Spleen (tissue), 7 donors: ENCODE measurements at regions not wholly inside any gene's neighbourhood (a gene's known extent, or its start where the extent isn't known, plus 50 kb on each side); places are given as distances from the start of the nearest gene placed in this dataset.

Source experiments
- CTCF ChIP-seq, 11 experiments: fragments of 200-600 bp in 7 of 11; fragments of 450-650 bp in 4 of 11; sonication (generic) in 4 of 11; IDR thresholded peaks in 8 of 11; conservative IDR thresholded peaks in 3 of 11; 1 replicate in 7 of 11; 2 replicates in 4 of 11; pipeline versions ENCODE4 v1.4.0 to v1.8.0; 2016 to 2021; ENCODE audit warnings: antibody characterized with exemption in 11 of 11, inconsistent platforms in 4 of 11, mild to moderate bottlenecking in 1 of 11
- POLR2A ChIP-seq, 3 donors: fragments of 450-650 bp; IDR thresholded peaks; one replicate each; pipeline ENCODE4 v1.5.1; 2017; ENCODE audit warnings: antibody characterized with exemption in 3 of 3, mild to moderate bottlenecking in 1 of 3
- POLR2AphosphoS5 ChIP-seq, 3 donors: sonication (generic); formaldehyde crosslinking; IDR thresholded peaks; one replicate each; pipeline ENCODE4 v1.5.1; 2017; ENCODE audit warnings: antibody characterized with exemption in 3 of 3
- donor health status: DM: no; HTN: no; CAD: no; lungs with moderate emphysema.
- donor health status: DM: no; HTN: no; CAD: no.
- donor health status: DM: no; HTN: no; CAD: no.

GRCh38 chr15:29883126-29883525 lies 60.9 kb upstream of the TJP1 start:
- no peak for TF ChIP-seq CTCF (IDR thresholded peaks at IDR 0.05 in 8 of 11, conservative IDR thresholded peaks at IDR 0.05 in 3 of 11)
- TF ChIP-seq POLR2AphosphoS5 (IDR thresholded peaks at IDR 0.05): no peak
- no peak for TF ChIP-seq POLR2A (IDR thresholded peaks at IDR 0.05)
